Omental fat pad (tissue), 3 donors: ENCODE measurements at regions not wholly inside any gene's neighbourhood (a gene's known extent, or its start where the extent isn't known, plus 50 kb on each side); places are given as distances from the start of the nearest gene placed in this dataset.

Source experiments
- ATAC-seq: fragments of 150-250 bp; one replicate; pipeline ENCODE4 v1.9.1; 2016; ENCODE audit warnings: mild to moderate bottlenecking, moderate library complexity; ENCODE audit not compliant: low FRiP score
- DNase-seq: peaks from one replicate; pipeline ENCODE4 v3.0.0-alpha.2; 2019; ENCODE audit warnings: low spot score
- TF ChIP-seq, protein P1 (sequence below), 3 donors: fragments of 450-650 bp; IDR thresholded peaks; one replicate each; pipeline ENCODE4 v1.5.1; 2016 to 2017; ENCODE audit warnings: antibody characterized with exemption in 3 of 3, mild to moderate bottlenecking in 3 of 3, moderate library complexity in 2 of 3

DNA sequence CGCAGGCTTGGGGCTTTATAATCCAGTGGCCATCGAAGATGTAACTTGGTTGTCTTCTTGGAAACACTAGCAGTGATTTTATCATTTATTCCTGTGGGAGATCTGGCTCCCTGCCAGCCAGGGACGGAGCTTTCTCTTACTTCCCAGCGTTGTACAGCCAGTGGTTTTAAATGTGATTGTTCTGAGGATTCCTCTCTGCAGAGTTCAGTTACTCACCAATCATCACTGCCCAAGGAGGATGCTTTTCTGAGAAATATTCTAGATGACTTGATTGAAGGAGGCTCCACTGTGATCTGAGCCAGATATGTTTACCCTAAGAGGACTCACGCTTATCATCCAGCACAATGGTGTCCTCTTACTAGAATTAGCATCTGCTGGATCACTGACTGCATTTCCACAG, 744.3 kb downstream of the RNF144A start:
- ATAC-seq, result no peak
- TF ChIP-seq, protein P1, sequence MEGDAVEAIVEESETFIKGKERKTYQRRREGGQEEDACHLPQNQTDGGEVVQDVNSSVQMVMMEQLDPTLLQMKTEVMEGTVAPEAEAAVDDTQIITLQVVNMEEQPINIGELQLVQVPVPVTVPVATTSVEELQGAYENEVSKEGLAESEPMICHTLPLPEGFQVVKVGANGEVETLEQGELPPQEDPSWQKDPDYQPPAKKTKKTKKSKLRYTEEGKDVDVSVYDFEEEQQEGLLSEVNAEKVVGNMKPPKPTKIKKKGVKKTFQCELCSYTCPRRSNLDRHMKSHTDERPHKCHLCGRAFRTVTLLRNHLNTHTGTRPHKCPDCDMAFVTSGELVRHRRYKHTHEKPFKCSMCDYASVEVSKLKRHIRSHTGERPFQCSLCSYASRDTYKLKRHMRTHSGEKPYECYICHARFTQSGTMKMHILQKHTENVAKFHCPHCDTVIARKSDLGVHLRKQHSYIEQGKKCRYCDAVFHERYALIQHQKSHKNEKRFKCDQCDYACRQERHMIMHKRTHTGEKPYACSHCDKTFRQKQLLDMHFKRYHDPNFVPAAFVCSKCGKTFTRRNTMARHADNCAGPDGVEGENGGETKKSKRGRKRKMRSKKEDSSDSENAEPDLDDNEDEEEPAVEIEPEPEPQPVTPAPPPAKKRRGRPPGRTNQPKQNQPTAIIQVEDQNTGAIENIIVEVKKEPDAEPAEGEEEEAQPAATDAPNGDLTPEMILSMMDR (IDR thresholded peaks at IDR 0.05), result no peak

GRCh38 chr2:7665880-7666279, 748.7 kb downstream of the RNF144A start:
- DNase-seq, result no peak
- no peak for ATAC-seq
- TF ChIP-seq, protein P1 (IDR thresholded peaks at IDR 0.05), result no peak

More for the DNA sequence above, 744.3 kb downstream of the RNF144A start:
- DNase-seq, result no peak

DNA sequence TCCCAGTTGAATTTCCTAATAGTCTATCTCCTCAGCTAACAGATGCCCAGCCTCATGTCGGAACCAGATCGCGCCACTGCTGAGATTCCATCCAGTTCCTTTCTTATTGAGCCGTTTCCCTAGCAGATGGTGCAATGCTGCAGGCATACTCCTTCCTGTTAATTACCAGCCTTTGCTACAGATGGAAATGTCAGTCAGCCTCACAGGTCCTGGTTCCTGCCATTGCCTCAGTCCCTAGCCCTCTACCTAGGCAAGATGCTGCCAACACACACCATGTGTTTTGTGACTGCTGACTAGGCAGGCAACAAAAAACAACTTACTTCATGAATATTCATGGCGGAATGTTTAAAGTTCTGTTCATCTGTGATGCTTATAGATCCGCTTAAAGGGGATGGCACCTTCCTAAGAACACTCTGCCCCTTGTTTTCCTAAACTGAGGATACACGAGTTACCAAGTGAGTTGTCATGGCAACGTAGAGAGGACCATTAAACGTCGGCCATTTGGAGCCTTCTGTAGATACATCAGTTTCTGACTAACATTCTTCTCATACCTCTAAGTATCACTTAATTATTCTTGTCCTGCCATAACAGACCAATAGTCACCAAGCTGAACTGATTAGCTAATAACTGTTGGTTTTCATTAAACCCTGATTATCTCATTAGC, 749.5 kb downstream of the RNF144A start:
- no peak for DNase-seq
- no peak for ATAC-seq
- TF ChIP-seq, protein P1 (IDR thresholded peaks at IDR 0.05), result no peak

- no peak for DNase-seq
- TF ChIP-seq, protein P1 (IDR thresholded peaks at IDR 0.05), result no peak
- no peak for ATAC-seq
Measured at GRCh38 chr2:7667260-7667757, 750.1 kb downstream of the RNF144A start.

DNA sequence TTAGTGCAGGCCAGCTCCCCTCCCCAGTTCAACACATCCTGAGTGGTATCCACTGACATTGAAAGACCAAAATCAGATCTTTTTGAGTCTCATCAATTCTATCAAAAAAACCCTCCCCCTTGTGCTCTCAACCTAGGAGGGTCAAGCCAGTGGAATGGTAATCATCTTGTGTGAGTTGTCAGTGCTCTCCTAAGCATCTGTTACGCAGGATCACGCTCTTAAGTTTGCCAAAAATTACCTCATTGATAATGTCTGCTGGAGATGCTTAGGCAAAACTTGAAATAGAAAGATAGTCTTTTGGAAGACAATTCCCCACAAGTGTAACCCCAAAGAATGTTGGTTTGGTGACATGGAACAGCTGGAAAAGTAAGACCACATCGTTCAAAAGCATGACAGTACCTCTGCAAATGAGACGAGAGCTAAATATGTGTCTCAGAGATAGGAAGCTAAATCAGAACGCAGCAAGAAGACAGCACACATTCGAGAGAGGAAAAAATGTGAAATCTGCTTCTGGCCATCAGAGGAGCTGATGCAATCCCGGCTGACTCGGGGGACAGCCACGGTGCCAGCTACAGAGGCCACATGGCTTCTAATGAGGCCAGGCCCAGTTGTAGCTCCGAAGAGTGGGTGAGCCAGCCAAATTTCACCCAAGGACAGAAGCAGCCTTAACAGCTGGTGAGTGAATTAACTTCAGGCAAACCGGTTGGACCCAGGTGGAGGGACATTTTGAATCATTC, 753.9 kb downstream of the RNF144A start:
- ATAC-seq (no peak), DNase-seq (no peak)

GRCh38 chr2:7672027-7672684, 754.9 kb downstream of the RNF144A start:
- DNase-seq (no peak), ATAC-seq (no peak)
- TF ChIP-seq, protein P1 (IDR thresholded peaks at IDR 0.05), result no peak

More for the DNA sequence above, 753.9 kb downstream of the RNF144A start:
- TF ChIP-seq, protein P1 (IDR thresholded peaks at IDR 0.05), result no peak
